ENCODE measurements at regions not wholly inside any gene's neighbourhood (a gene's known extent, or its start where the extent isn't known, plus 50 kb on each side); places are given as distances from the start of the nearest gene placed in this dataset.

GRCh38 chr7:80392229-80393169 lies 119.4 kb downstream of the GNAT3 start (continued):
- no peak for TF ChIP-seq AFF4 (CRISPR knock-in tag; IDR thresholded peaks at IDR 0.05; ENCODE audit: borderline replicate concordance)
- TF ChIP-seq MYBL2 (CRISPR knock-in tag; IDR thresholded peaks at IDR 0.05) = no peak

- no peaks in the 10 kb centered on the region for H3K27me3 Mint-ChIP-seq (ENCODE audit: low read depth)
- CTCF ChIA-PET = no interaction called here
- peaks cover 11% of the 10 kb centered on the region for H3K9me3 Mint-ChIP-seq
- no peaks in the 10 kb centered on the region for H3K36me3 Mint-ChIP-seq
- peaks cover 8% of the 10 kb centered on the region for H3K4me1 Mint-ChIP-seq
- POLR2A ChIA-PET = no interaction called here
- H3K27ac Mint-ChIP-seq = no peak overlapping the region
- DNase-seq (ENCODE audit: low spot score) (no peak), ATAC-seq (peak; percentile 39; the same call in 1 of the 2 replicates)
- H3K4me3 Mint-ChIP-seq = no peak overlapping the region
- no peak for TF ChIP-seq MXD4 (CRISPR knock-in tag; IDR thresholded peaks at IDR 0.05; ENCODE audit: borderline replicate concordance)
- TF ChIP-seq ZNF317 (CRISPR knock-in tag; IDR thresholded peaks at IDR 0.05; ENCODE audit: borderline replicate concordance, low read depth) = no peak
- no peak for TF ChIP-seq HMGA2 (CRISPR knock-in tag; IDR thresholded peaks at IDR 0.05)
- no peak for TF ChIP-seq NR1H2 (CRISPR knock-in tag; IDR thresholded peaks at IDR 0.05)
- TF ChIP-seq TEAD1 (CRISPR knock-in tag; IDR thresholded peaks at IDR 0.05) = no peak
- no peak for TF ChIP-seq ZBTB21 (CRISPR knock-in tag; IDR thresholded peaks at IDR 0.05; ENCODE audit: borderline replicate concordance)
- no peak for TF ChIP-seq SP1 (CRISPR knock-in tag; conservative IDR thresholded peaks at IDR 0.05)
- TF ChIP-seq MLX (CRISPR knock-in tag; IDR thresholded peaks at IDR 0.05) = no peak
- TF ChIP-seq ZNF138 (CRISPR knock-in tag; conservative IDR thresholded peaks at IDR 0.05) = no peak
- TF ChIP-seq RORB (CRISPR knock-in tag; IDR thresholded peaks at IDR 0.05) = no peak
- no peak for TF ChIP-seq TCF7 (CRISPR knock-in tag; IDR thresholded peaks at IDR 0.05; ENCODE audit: low read depth)
- no peak for TF ChIP-seq NFYB (CRISPR knock-in tag; conservative IDR thresholded peaks at IDR 0.05; ENCODE audit: low read depth)
- no peak for TF ChIP-seq ATF6 (CRISPR knock-in tag; IDR thresholded peaks at IDR 0.05)
- TF ChIP-seq ZNF423 (CRISPR knock-in tag; IDR thresholded peaks at IDR 0.05) = no peak
Observed at GRCh38 chr7:80387634-80388193, 124.2 kb downstream of the GNAT3 start.

GRCh38 chr7:80386686-80387085 lies 125.2 kb downstream of the GNAT3 start:
- Mint-ChIP-seq H3K9me3 (peaks cover 7% of the 10 kb centered on the region), H3K4me1 (peaks cover 8% of the 10 kb centered on the region), H3K4me3 (no peak overlapping the region), H3K27me3 (ENCODE audit: low read depth) (no peaks in the 10 kb centered on the region), H3K36me3 (no peaks in the 10 kb centered on the region), H3K27ac (no peak overlapping the region)
- CTCF ChIA-PET = no interaction called here
- TF ChIP-seq USF2 (CRISPR knock-in tag; IDR thresholded peaks at IDR 0.05) (no peak), ZBTB21 (CRISPR knock-in tag; IDR thresholded peaks at IDR 0.05; ENCODE audit: borderline replicate concordance) (no peak), MAX (CRISPR knock-in tag; IDR thresholded peaks at IDR 0.05) (no peak), KAT7 (CRISPR knock-in tag; IDR thresholded peaks at IDR 0.05; ENCODE audit: borderline replicate concordance) (no peak), E2F5 (CRISPR knock-in tag; IDR thresholded peaks at IDR 0.05) (no peak), MXD4 (CRISPR knock-in tag; IDR thresholded peaks at IDR 0.05; ENCODE audit: borderline replicate concordance) (no peak), FOXK1 (CRISPR knock-in tag; IDR thresholded peaks at IDR 0.05) (no peak)
- DNase-seq (ENCODE audit: low spot score) (no peak), ATAC-seq (no peak)
- POLR2A ChIA-PET = no interaction called here

All from WTC11 (cell line).